ENCODE measurements at regions not wholly inside any gene's neighbourhood (a gene's known extent, or its start where the extent isn't known, plus 50 kb on each side); places are given as distances from the start of the nearest gene placed in this dataset.
"Not testable (repeated sequence)": the region's sequence is repeated elsewhere in the genome, so short reads cannot be mapped to it uniquely, and the experiment has no call there.

DNA sequence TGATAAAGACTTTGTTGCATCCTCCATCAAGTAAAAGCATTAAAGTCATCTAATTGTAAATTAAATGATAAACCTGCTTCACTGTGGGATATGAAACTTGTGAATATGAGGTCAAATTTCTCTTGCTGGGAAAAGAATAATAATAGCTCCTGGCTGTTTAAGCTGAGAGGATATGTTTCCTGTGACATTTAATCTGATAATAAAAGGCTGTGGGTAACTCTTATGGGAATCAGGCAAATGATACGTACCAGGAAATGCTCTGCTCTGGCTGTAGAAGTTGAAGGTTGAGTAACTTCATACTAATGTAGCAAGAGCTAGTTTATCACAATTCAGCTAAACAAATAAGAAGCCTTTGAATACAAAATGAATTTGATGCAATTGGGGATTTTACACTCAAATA, 574.6 kb downstream of the RAPGEF2 start:
- intact Hi-C loops (cut with micrococcal nuclease), result no loop called here
- Mint-ChIP-seq H3K4me3 (no peak overlapping the region), H3K27ac (no peak overlapping the region), H3K9me3 (no peaks in the 10 kb centered on the region), H3K4me1 (ENCODE audit: low read depth) (no peaks in the 10 kb centered on the region), H3K36me3 (ENCODE audit: low read depth) (no peaks in the 10 kb centered on the region), H3K27me3 (ENCODE audit: insufficient read depth) (no peaks in the 10 kb centered on the region)
- DNase-seq (ENCODE audit: low spot score), result no peak

GRCh38 chr4:159682996-159683395, 580.1 kb downstream of the RAPGEF2 start:
- H3K4me1 Mint-ChIP-seq (ENCODE audit: low read depth), result no peaks in the 10 kb centered on the region
- no peak overlapping the region for H3K4me3 Mint-ChIP-seq
- no peaks in the 10 kb centered on the region for H3K27me3 Mint-ChIP-seq (ENCODE audit: insufficient read depth)
- H3K27ac Mint-ChIP-seq, result no peak overlapping the region
- intact Hi-C loops (cut with micrococcal nuclease), result no loop called here
- H3K36me3 Mint-ChIP-seq (ENCODE audit: low read depth), result no peaks in the 10 kb centered on the region
- H3K9me3 Mint-ChIP-seq, result no peaks in the 10 kb centered on the region
- DNase-seq (ENCODE audit: low spot score), result no peak

GRCh38 chr4:159684061-159684460, 581.2 kb downstream of the RAPGEF2 start:
- Mint-ChIP-seq H3K36me3 (ENCODE audit: low read depth) (no peaks in the 10 kb centered on the region), H3K27me3 (ENCODE audit: insufficient read depth) (no peaks in the 10 kb centered on the region), H3K4me3 (no peak overlapping the region), H3K9me3 (peaks cover 1% of the 10 kb centered on the region), H3K27ac (no peak overlapping the region), H3K4me1 (ENCODE audit: low read depth) (no peaks in the 10 kb centered on the region)
- intact Hi-C loops (cut with micrococcal nuclease), result no loop called here
- DNase-seq (ENCODE audit: low spot score), result no peak

- intact Hi-C loops (cut with micrococcal nuclease), result no loop called here
- Mint-ChIP-seq H3K4me1 (ENCODE audit: low read depth) (no peaks in the 10 kb centered on the region), H3K27ac (no peak overlapping the region), H3K4me3 (no peak overlapping the region), H3K9me3 (peaks cover 8% of the 10 kb centered on the region), H3K36me3 (ENCODE audit: low read depth) (no peaks in the 10 kb centered on the region), H3K27me3 (ENCODE audit: insufficient read depth) (no peaks in the 10 kb centered on the region)
- no peak for DNase-seq (ENCODE audit: low spot score)
Measured at GRCh38 chr4:159685340-159686092, 582.6 kb downstream of the RAPGEF2 start.

- DNase-seq (ENCODE audit: low spot score), result no peak
- no peak overlapping the region for H3K4me3 Mint-ChIP-seq
- H3K27ac Mint-ChIP-seq, result no peak overlapping the region
- no peaks in the 10 kb centered on the region for H3K4me1 Mint-ChIP-seq (ENCODE audit: low read depth)
- peaks cover 21% of the 10 kb centered on the region for H3K9me3 Mint-ChIP-seq
- intact Hi-C loops (cut with micrococcal nuclease), result no loop called here
- H3K36me3 Mint-ChIP-seq (ENCODE audit: low read depth), result no peaks in the 10 kb centered on the region
- no peaks in the 10 kb centered on the region for H3K27me3 Mint-ChIP-seq (ENCODE audit: insufficient read depth)
Measured at GRCh38 chr4:159689526-159689925, 586.6 kb downstream of the RAPGEF2 start.

- H3K4me1 Mint-ChIP-seq (ENCODE audit: low read depth), result no peaks in the 10 kb centered on the region
- no peaks in the 10 kb centered on the region for H3K27me3 Mint-ChIP-seq (ENCODE audit: insufficient read depth)
- H3K27ac Mint-ChIP-seq, result no peak overlapping the region
- intact Hi-C loops (cut with micrococcal nuclease), result no loop called here
- DNase-seq (ENCODE audit: low spot score), result no peak
- no peak overlapping the region for H3K4me3 Mint-ChIP-seq
- no peaks in the 10 kb centered on the region for H3K36me3 Mint-ChIP-seq (ENCODE audit: low read depth)
- H3K9me3 Mint-ChIP-seq, result peaks cover under 1% of the 10 kb centered on the region
Measured at GRCh38 chr4:159697322-159698283, 594.7 kb downstream of the RAPGEF2 start.

GRCh38 chr4:159698336-159698735, 595.5 kb downstream of the RAPGEF2 start:
- no peaks in the 10 kb centered on the region for H3K4me1 Mint-ChIP-seq (ENCODE audit: low read depth)
- intact Hi-C loops (cut with micrococcal nuclease), result no loop called here
- no peaks in the 10 kb centered on the region for H3K27me3 Mint-ChIP-seq (ENCODE audit: insufficient read depth)
- DNase-seq (ENCODE audit: low spot score), result no peak
- H3K9me3 Mint-ChIP-seq, result no peaks in the 10 kb centered on the region
- no peak overlapping the region for H3K4me3 Mint-ChIP-seq
- no peak overlapping the region for H3K27ac Mint-ChIP-seq
- H3K36me3 Mint-ChIP-seq (ENCODE audit: low read depth), result no peaks in the 10 kb centered on the region

GRCh38 chr4:159702200-159702599, 599.3 kb downstream of the RAPGEF2 start:
- H3K27ac Mint-ChIP-seq, result no peak overlapping the region
- intact Hi-C loops (cut with micrococcal nuclease), result no loop called here
- H3K27me3 Mint-ChIP-seq (ENCODE audit: insufficient read depth), result no peaks in the 10 kb centered on the region
- no peaks in the 10 kb centered on the region for H3K9me3 Mint-ChIP-seq
- no peaks in the 10 kb centered on the region for H3K4me1 Mint-ChIP-seq (ENCODE audit: low read depth)
- H3K36me3 Mint-ChIP-seq (ENCODE audit: low read depth), result no peaks in the 10 kb centered on the region
- DNase-seq (ENCODE audit: low spot score), result no peak
- H3K4me3 Mint-ChIP-seq, result no peak overlapping the region

DNA sequence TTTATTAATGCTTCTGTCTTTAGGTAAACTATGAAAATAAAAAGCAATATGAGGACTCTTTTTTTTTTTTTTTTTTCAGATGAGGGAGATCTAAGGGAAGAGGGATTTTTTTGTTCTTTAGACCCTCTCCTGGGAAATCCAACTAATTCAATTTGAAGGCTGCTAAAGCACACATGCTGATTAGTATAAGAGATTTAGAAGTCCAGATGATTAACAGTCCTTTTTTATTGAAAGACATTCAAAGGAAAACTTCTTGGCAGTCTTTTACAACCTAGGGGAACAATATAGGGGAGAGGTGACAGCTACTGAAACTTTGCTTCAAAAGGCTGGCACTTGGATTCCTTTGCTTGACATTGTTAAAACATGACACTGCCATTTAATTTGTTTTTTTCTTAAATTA, 602.5 kb downstream of the RAPGEF2 start:
- intact Hi-C loops (cut with micrococcal nuclease), result no loop called here
- Mint-ChIP-seq H3K27me3 (ENCODE audit: insufficient read depth) (no peaks in the 10 kb centered on the region), H3K4me1 (ENCODE audit: low read depth) (no peaks in the 10 kb centered on the region), H3K27ac (no peak overlapping the region), H3K36me3 (ENCODE audit: low read depth) (no peaks in the 10 kb centered on the region), H3K4me3 (no peak overlapping the region), H3K9me3 (peaks cover 5% of the 10 kb centered on the region)
- DNase-seq (ENCODE audit: low spot score), result no peak

DNA sequence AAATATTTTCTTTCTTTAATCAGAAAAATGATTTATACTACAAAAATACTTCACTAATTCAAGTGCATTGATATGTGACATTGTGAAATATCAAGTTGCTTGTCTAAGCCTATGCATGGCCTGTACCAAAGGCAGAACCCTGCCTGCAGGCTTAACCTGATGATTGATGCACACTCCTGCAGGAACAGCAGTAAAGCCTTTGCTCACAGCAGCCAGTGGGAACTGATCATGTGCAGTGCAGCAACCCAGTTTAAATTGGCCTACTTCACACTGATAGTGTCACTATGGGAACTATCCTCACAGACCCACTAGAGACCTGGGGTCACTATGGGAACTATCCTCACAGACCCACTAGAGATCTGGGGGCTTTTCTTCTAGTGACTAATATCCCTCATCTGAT, 603.8 kb downstream of the RAPGEF2 start:
- intact Hi-C loops (cut with micrococcal nuclease), result no loop called here
- no peaks in the 10 kb centered on the region for H3K27me3 Mint-ChIP-seq (ENCODE audit: insufficient read depth)
- no peak overlapping the region for H3K4me3 Mint-ChIP-seq
- no peaks in the 10 kb centered on the region for H3K4me1 Mint-ChIP-seq (ENCODE audit: low read depth)
- DNase-seq (ENCODE audit: low spot score), result no peak
- no peak overlapping the region for H3K27ac Mint-ChIP-seq
- peaks cover 5% of the 10 kb centered on the region for H3K9me3 Mint-ChIP-seq
- H3K36me3 Mint-ChIP-seq (ENCODE audit: low read depth), result no peaks in the 10 kb centered on the region

DNA sequence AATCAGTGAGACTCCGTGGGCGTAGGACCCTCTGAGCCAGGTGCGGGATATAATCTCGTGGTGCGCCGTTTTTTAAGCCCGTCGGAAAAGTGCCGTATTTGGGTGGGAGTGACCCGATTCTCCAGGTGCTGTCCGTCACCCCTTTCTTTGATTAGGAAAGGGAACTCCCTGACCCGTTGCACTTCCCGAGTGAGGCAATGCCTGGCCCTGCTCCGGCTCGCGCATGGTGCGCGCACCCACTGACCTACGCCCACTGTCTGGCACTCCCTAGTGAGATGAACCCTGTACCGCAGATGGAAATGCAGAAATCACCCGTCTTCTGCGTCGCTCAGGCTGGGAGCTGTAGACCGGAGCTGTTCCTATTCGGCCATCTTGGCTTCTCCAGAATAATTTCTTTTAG, 612.3 kb downstream of the RAPGEF2 start:
- H3K4me1 Mint-ChIP-seq (ENCODE audit: low read depth); H3K27ac Mint-ChIP-seq; H3K36me3 Mint-ChIP-seq (ENCODE audit: low read depth); H3K27me3 Mint-ChIP-seq (ENCODE audit: insufficient read depth); intact Hi-C loops (cut with micrococcal nuclease); H3K4me3 Mint-ChIP-seq; H3K9me3 Mint-ChIP-seq; DNase-seq (ENCODE audit: low spot score): not testable (repeated sequence)

DNA sequence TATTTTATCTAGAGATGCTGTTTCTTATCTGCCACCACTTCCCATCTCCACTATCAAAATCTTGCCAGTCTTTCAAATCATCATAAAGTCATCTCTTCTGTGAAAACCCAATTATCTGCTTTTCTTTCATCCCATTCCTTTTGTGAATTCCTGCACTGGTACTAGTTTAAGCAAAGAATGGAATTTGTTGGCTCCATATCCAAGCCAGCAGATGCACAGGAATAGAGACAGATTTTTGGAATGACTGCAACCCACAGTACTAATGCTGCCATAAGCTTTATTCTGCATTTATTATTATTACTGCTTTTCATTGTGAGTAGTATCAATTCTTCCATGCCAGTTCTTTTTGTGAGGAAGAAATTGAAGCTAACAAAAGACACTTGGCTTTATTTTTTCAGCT, 616.7 kb downstream of the RAPGEF2 start:
- Mint-ChIP-seq H3K4me3 (no peak overlapping the region), H3K27me3 (ENCODE audit: insufficient read depth) (no peaks in the 10 kb centered on the region), H3K4me1 (ENCODE audit: low read depth) (no peaks in the 10 kb centered on the region), H3K27ac (no peak overlapping the region), H3K9me3 (peaks cover 4% of the 10 kb centered on the region), H3K36me3 (ENCODE audit: low read depth) (no peaks in the 10 kb centered on the region)
- intact Hi-C loops (cut with micrococcal nuclease), result no loop called here
- no peak for DNase-seq (ENCODE audit: low spot score)

DNA sequence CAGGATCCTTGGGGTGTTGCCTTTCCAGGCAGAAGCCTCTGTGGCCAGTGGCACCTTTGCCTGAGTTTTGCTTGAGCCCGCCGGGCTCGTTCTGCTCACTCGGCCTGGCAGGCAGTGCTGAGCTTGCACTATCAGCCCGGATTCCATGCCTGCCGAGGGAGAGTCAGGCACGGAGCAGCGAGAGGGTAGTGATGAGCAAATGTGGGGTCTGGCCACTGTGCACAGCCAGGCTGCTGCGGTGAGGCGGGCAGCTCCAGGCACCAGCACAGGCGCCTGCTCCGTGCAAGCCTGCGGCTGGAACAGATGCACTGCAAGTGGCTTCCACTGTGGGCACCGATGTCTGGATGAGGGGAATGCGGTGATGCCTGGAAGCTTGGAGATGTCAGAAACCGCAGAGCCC, 619.2 kb downstream of the RAPGEF2 start:
- H3K36me3 Mint-ChIP-seq (ENCODE audit: low read depth), result no peaks in the 10 kb centered on the region
- H3K4me3 Mint-ChIP-seq, result no peak overlapping the region
- no peaks in the 10 kb centered on the region for H3K4me1 Mint-ChIP-seq (ENCODE audit: low read depth)
- no peak overlapping the region for H3K27ac Mint-ChIP-seq
- no peak for DNase-seq (ENCODE audit: low spot score)
- intact Hi-C loops (cut with micrococcal nuclease), result no loop called here
- no peaks in the 10 kb centered on the region for H3K27me3 Mint-ChIP-seq (ENCODE audit: insufficient read depth)
- H3K9me3 Mint-ChIP-seq, result peaks cover 4% of the 10 kb centered on the region

All from activated T-helper 1 cell treated with anti-CD3 and anti-CD28 coated beads, Interleukin-12 subunit alpha, Interleukin-12 subunit beta, Interleukin-2, Interleukin-4 antibody, amounts not matched to agents 30 ng/mL and 10 ng/mL and 1 ng/mL, durations not matched to agents 14 hours and 24 hours and 36 hours (primary cell).